ENCODE measurements at regions not wholly inside any gene's neighbourhood (a gene's known extent, or its start where the extent isn't known, plus 50 kb on each side); places are given as distances from the start of the nearest gene placed in this dataset.

GRCh38 chr11:115906171-115906570, 402.0 kb upstream of the CADM1 start:
- H3K4me3 ChIP-seq (ENCODE audit: low read depth, low read length), result no peak overlapping the region
- H3K4me1 ChIP-seq (ENCODE audit: insufficient read depth), result no peaks in the 10 kb centered on the region
- DNase-seq (ENCODE audit: extremely low spot score), result no peak
- no peak overlapping the region for H3K27ac ChIP-seq (ENCODE audit: low read depth)
- whole genome bisulfite sequencing, result 46% methylated on average over 3 of the region's 3 CpGs
- no peaks in the 10 kb centered on the region for H3K36me3 ChIP-seq (ENCODE audit: insufficient read depth)

GRCh38 chr11:115905341-115906000, 401.3 kb upstream of the CADM1 start:
- no peak for DNase-seq (ENCODE audit: extremely low spot score)
- 62% methylated on average over 3 of the region's 3 CpGs for WGBS
- no peaks in the 10 kb centered on the region for H3K4me1 ChIP-seq (ENCODE audit: insufficient read depth)
- H3K36me3 ChIP-seq (ENCODE audit: insufficient read depth), result no peaks in the 10 kb centered on the region
- no peak overlapping the region for H3K4me3 ChIP-seq (ENCODE audit: low read depth, low read length)
- no peak overlapping the region for H3K27ac ChIP-seq (ENCODE audit: low read depth)

GRCh38 chr11:115903179-115903578, 399.0 kb upstream of the CADM1 start:
- WGBS, result 90% methylated on average over 4 of the region's 4 CpGs
- Histone ChIP-seq H3K27ac (ENCODE audit: low read depth) (no peak overlapping the region), H3K4me1 (ENCODE audit: insufficient read depth) (no peaks in the 10 kb centered on the region), H3K4me3 (ENCODE audit: low read depth, low read length) (no peak overlapping the region), H3K36me3 (ENCODE audit: insufficient read depth) (no peaks in the 10 kb centered on the region)
- no peak for DNase-seq (ENCODE audit: extremely low spot score)

GRCh38 chr11:115901069-115901468, 396.9 kb upstream of the CADM1 start:
- no peak for DNase-seq (ENCODE audit: extremely low spot score)
- Histone ChIP-seq H3K36me3 (ENCODE audit: insufficient read depth) (no peaks in the 10 kb centered on the region), H3K4me1 (ENCODE audit: insufficient read depth) (no peaks in the 10 kb centered on the region), H3K4me3 (ENCODE audit: low read depth, low read length) (no peak overlapping the region), H3K27ac (ENCODE audit: low read depth) (no peak overlapping the region)

GRCh38 chr11:115900111-115900510, 395.9 kb upstream of the CADM1 start:
- DNase-seq (ENCODE audit: extremely low spot score), result no peak
- Histone ChIP-seq H3K4me3 (ENCODE audit: low read depth, low read length) (no peak overlapping the region), H3K4me1 (ENCODE audit: insufficient read depth) (no peaks in the 10 kb centered on the region), H3K36me3 (ENCODE audit: insufficient read depth) (no peaks in the 10 kb centered on the region), H3K27ac (ENCODE audit: low read depth) (no peak overlapping the region)
- WGBS, result 90% methylated on average over 10 of the region's 10 CpGs

GRCh38 chr11:115897707-115898106, 393.5 kb upstream of the CADM1 start:
- H3K4me1 ChIP-seq (ENCODE audit: insufficient read depth), result no peaks in the 10 kb centered on the region
- WGBS, result 52% methylated on average over 4 of the region's 4 CpGs

GRCh38 chr11:115896084-115896483, 391.9 kb upstream of the CADM1 start:
- H3K36me3 ChIP-seq (ENCODE audit: insufficient read depth), result no peaks in the 10 kb centered on the region
- 90% methylated on average over 2 of the region's 2 CpGs for WGBS
- DNase-seq (ENCODE audit: extremely low spot score), result no peak

More at GRCh38 chr11:115897707-115898106, 393.5 kb upstream of the CADM1 start:
- H3K4me3 ChIP-seq (ENCODE audit: low read depth, low read length), result no peak overlapping the region
- DNase-seq (ENCODE audit: extremely low spot score), result no peak
- H3K27ac ChIP-seq (ENCODE audit: low read depth), result no peak overlapping the region
- no peaks in the 10 kb centered on the region for H3K36me3 ChIP-seq (ENCODE audit: insufficient read depth)

GRCh38 chr11:115895594-115895993, 391.4 kb upstream of the CADM1 start:
- Histone ChIP-seq H3K4me1 (ENCODE audit: insufficient read depth) (no peaks in the 10 kb centered on the region), H3K36me3 (ENCODE audit: insufficient read depth) (no peaks in the 10 kb centered on the region), H3K27ac (ENCODE audit: low read depth) (no peak overlapping the region), H3K4me3 (ENCODE audit: low read depth, low read length) (no peak overlapping the region)
- no peak for DNase-seq (ENCODE audit: extremely low spot score)
- 94% methylated on average over 1 of the region's 1 CpG for WGBS

More at GRCh38 chr11:115896084-115896483, 391.9 kb upstream of the CADM1 start:
- Histone ChIP-seq H3K4me1 (ENCODE audit: insufficient read depth) (no peaks in the 10 kb centered on the region), H3K27ac (ENCODE audit: low read depth) (no peak overlapping the region), H3K4me3 (ENCODE audit: low read depth, low read length) (no peak overlapping the region)

- Histone ChIP-seq H3K4me1 (ENCODE audit: insufficient read depth) (no peaks in the 10 kb centered on the region), H3K4me3 (ENCODE audit: low read depth, low read length) (no peak overlapping the region), H3K27ac (ENCODE audit: low read depth) (no peak overlapping the region), H3K36me3 (ENCODE audit: insufficient read depth) (no peaks in the 10 kb centered on the region)
- 49% methylated on average over 5 of the region's 5 CpGs for WGBS
- no peak for DNase-seq (ENCODE audit: extremely low spot score)
Observed at GRCh38 chr11:115894176-115894575, 390.0 kb upstream of the CADM1 start.

GRCh38 chr11:115893461-115894099, 389.4 kb upstream of the CADM1 start:
- Histone ChIP-seq H3K4me1 (ENCODE audit: insufficient read depth) (no peaks in the 10 kb centered on the region), H3K27ac (ENCODE audit: low read depth) (no peak overlapping the region), H3K4me3 (ENCODE audit: low read depth, low read length) (no peak overlapping the region), H3K36me3 (ENCODE audit: insufficient read depth) (no peaks in the 10 kb centered on the region)
- DNase-seq (ENCODE audit: extremely low spot score), result no peak
- 92% methylated on average over 5 of the region's 5 CpGs for WGBS

- DNase-seq (ENCODE audit: extremely low spot score), result no peak
- WGBS, result 79% methylated on average over 2 of the region's 2 CpGs
- Histone ChIP-seq H3K4me3 (ENCODE audit: low read depth, low read length) (no peak overlapping the region), H3K27ac (ENCODE audit: low read depth) (no peak overlapping the region), H3K36me3 (ENCODE audit: insufficient read depth) (no peaks in the 10 kb centered on the region), H3K4me1 (ENCODE audit: insufficient read depth) (no peaks in the 10 kb centered on the region)
Observed at GRCh38 chr11:115892016-115892415, 387.8 kb upstream of the CADM1 start.

GRCh38 chr11:115891581-115891980, 387.4 kb upstream of the CADM1 start:
- WGBS, result 42% methylated on average over 1 of the region's 1 CpG

GRCh38 chr11:115890500-115890899, 386.3 kb upstream of the CADM1 start:
- Histone ChIP-seq H3K36me3 (ENCODE audit: insufficient read depth) (no peaks in the 10 kb centered on the region), H3K27ac (ENCODE audit: low read depth) (no peak overlapping the region), H3K4me3 (ENCODE audit: low read depth, low read length) (no peak overlapping the region), H3K4me1 (ENCODE audit: insufficient read depth) (no peaks in the 10 kb centered on the region)
- DNase-seq (ENCODE audit: extremely low spot score), result no peak
- 94% methylated on average over 5 of the region's 5 CpGs for WGBS

More at GRCh38 chr11:115891581-115891980, 387.4 kb upstream of the CADM1 start:
- Histone ChIP-seq H3K27ac (ENCODE audit: low read depth) (no peak overlapping the region), H3K36me3 (ENCODE audit: insufficient read depth) (no peaks in the 10 kb centered on the region), H3K4me3 (ENCODE audit: low read depth, low read length) (no peak overlapping the region), H3K4me1 (ENCODE audit: insufficient read depth) (no peaks in the 10 kb centered on the region)
- DNase-seq (ENCODE audit: extremely low spot score), result no peak

- Histone ChIP-seq H3K27ac (ENCODE audit: low read depth) (no peak overlapping the region), H3K4me1 (ENCODE audit: insufficient read depth) (no peaks in the 10 kb centered on the region), H3K36me3 (ENCODE audit: insufficient read depth) (no peaks in the 10 kb centered on the region), H3K4me3 (ENCODE audit: low read depth, low read length) (no peak overlapping the region)
- no peak for DNase-seq (ENCODE audit: extremely low spot score)
- WGBS, result 68% methylated on average over 6 of the region's 6 CpGs
Observed at GRCh38 chr11:115889712-115890111, 385.5 kb upstream of the CADM1 start.
